Liver (tissue), 3 donors: ENCODE measurements at regions not wholly inside any gene's neighbourhood (a gene's known extent, or its start where the extent isn't known, plus 50 kb on each side); places are given as distances from the start of the nearest gene placed in this dataset.

Experiments used
- ATF3 ChIP-seq: IDR thresholded peaks from 2 replicates; pipeline ENCODE4 v1.6.1; 2016; ENCODE audit warnings: antibody characterized with exemption
- CTCF ChIP-seq: fragments of 150-350 bp; IDR thresholded peaks from 2 replicates; pipeline ENCODE4 v1.5.1; 2017; ENCODE audit warnings: improper control_type of control experiment, low read depth, low read length; ENCODE audit not compliant: missing input control
- EGR1 ChIP-seq, 2 donors: IDR thresholded peaks; 2 replicates each; pipeline ENCODE4 v1.6.1; 2016 to 2018; ENCODE audit warnings: antibody characterized with exemption in 2 of 2, low read depth in 2 of 2
- GABPA ChIP-seq, 2 donors: IDR thresholded peaks in 1 of 2; conservative IDR thresholded peaks in 1 of 2; 2 replicates each; pipeline ENCODE4 v1.6.1; 2016; ENCODE audit warnings: antibody characterized with exemption in 2 of 2, mild to moderate bottlenecking in 1 of 2, moderate library complexity in 1 of 2
- JUND ChIP-seq, 2 donors: IDR thresholded peaks; 2 replicates each; pipeline ENCODE4 v1.6.1; 2016; ENCODE audit warnings: antibody characterized with exemption in 2 of 2
- MAX ChIP-seq: IDR thresholded peaks from 2 replicates; pipeline ENCODE4 v1.6.1; 2016; ENCODE audit warnings: antibody characterized with exemption
- RAD21 ChIP-seq, 2 donors: IDR thresholded peaks; 2 replicates each; pipeline ENCODE4 v1.6.1; 2016; ENCODE audit warnings: antibody characterized with exemption in 2 of 2, mild to moderate bottlenecking in 2 of 2
- REST ChIP-seq: IDR thresholded peaks from 2 replicates; pipeline ENCODE4 v1.6.1; 2016; ENCODE audit warnings: antibody characterized with exemption, mild to moderate bottlenecking
- SP1 ChIP-seq: IDR thresholded peaks from 2 replicates; pipeline ENCODE4 v1.6.1; 2018; ENCODE audit warnings: antibody characterized with exemption, mild to moderate bottlenecking
- TAF1 ChIP-seq: conservative IDR thresholded peaks from 2 replicates; pipeline ENCODE4 v1.6.1; 2016; ENCODE audit warnings: antibody characterized with exemption, mild to moderate bottlenecking
- YY1 ChIP-seq: IDR thresholded peaks from 2 replicates; pipeline ENCODE4 v1.6.1; 2016; ENCODE audit warnings: antibody characterized with exemption, mild to moderate bottlenecking
- ZBTB33 ChIP-seq: IDR thresholded peaks from 2 replicates; pipeline ENCODE4 v1.6.1; 2016; ENCODE audit warnings: antibody characterized with exemption
- donor health status: healthy.
- donor health status: healthy.

- TF ChIP-seq CTCF (no peak), GABPA (IDR thresholded peaks at IDR 0.05 in 1 of 2, conservative IDR thresholded peaks at IDR 0.05 in 1 of 2) (no peak), MAX (no peak), REST (no peak), TAF1 (no peak), EGR1 (IDR thresholded peaks at IDR 0.05; ENCODE audit: low read depth in 2 of 2) (no peak), YY1 (no peak), SP1 (no peak), RAD21 (IDR thresholded peaks at IDR 0.05) (no peak), ZBTB33 (no peak), ATF3 (no peak), JUND (IDR thresholded peaks at IDR 0.05) (no peak)
Observed at GRCh38 chr14:83624541-83624940, 1905.4 kb upstream of the FLRT2 start.
